ENCODE measurements at regions not wholly inside any gene's neighbourhood (a gene's known extent, or its start where the extent isn't known, plus 50 kb on each side); places are given as distances from the start of the nearest gene placed in this dataset.

DNA sequence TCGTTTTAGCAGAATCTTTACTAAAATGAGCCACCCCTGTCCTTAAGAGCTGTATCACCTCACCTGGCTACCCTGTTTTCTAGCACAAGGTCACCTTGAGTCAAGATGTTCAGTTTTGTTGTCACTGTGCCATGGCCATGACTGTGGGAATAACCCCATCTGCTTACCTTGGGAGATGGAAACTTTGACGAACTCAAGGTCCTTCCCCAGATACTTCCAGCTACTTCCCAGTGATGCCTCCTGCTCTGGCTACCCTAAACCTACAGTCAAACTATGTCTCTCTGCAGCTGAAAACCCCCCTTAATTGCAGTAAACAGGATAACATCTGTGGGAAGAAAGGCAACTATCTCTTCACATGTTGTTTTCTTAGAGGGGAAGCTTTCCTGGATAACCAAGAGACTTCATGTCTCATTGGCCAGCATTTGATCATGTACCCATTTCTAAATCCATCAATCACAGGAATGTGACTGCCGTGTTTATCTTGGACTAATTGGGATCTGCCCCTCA lies 89.5 kb upstream of the C1orf21 start:
- no peak for DNase-seq

DNA sequence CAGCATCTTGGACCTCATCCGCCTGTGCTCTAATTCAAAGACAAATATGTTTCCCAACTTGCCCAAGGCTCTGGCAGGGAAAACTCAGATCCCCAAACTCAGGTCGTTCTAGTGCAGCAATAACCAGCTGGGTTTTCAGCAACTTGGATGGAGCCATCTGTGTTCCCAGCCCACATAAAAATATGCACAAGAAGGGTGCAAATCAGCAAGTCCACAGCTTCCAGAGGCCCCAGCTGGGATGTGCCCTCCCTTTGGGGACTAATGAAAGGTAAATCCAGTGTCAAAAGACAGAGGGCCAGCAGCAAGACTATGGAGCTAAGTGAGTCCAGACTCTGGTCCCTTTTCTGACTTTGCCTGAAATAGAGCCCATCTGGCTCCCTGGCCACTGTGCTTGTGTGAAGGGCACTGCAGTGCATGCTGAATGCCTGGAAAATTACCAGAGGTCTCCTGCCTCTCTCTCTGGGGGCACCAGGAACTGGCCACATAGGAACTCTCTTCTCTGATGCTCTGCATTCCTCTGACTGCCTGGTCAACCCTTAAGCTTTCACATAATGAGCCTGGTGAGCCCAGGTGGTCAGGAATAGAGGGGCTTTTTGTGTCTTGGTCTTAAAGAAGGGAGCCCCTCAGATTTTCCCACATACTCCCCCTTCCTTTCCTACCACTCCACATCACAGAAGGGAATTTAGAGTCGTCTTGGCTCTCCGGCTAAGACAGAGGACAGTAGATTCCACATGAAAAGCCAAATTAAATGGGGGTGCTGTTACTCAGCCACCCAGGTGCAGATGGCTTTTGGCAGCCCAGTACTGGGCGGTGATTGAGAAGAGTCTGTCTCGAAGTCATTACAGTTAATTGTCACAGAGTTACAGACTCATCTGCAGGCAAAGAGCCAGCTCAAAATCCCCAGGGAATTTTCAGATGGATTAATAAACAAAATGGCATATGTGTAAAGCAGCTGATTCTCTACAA lies 88.1 kb upstream of the C1orf21 start:
- intact Hi-C loops (cut with DNase I): no loop called here

More for the DNA sequence above, 89.5 kb upstream of the C1orf21 start:
- intact Hi-C loops (cut with DNase I): no loop called here

DNA sequence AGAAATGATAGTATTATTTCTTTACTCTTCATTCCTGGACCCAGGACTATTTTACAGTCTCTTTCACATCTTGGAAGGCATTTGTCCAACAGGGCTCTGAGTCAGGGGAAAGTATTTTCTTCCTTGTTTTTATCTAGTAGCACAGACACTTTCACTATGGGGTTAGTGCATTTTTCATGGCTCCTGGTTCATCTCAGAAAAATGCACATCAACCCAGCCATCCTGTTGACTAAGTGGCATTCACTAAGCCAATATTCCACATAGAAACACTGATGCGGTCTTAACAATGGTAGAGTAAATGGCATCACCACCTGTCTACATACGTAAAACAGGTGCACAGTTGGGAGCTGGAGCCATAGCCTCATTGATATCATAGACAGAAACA lies 87.4 kb upstream of the C1orf21 start:
- DNase-seq: no peak
- intact Hi-C loops (cut with DNase I): no loop called here

More for the DNA sequence above, 88.1 kb upstream of the C1orf21 start:
- peak in 13 of 42 donors; percentile 2 to 31 (median 22) for DNase-seq

GRCh38 chr1:184299796-184300195 lies 87.0 kb upstream of the C1orf21 start:
- intact Hi-C loops (cut with DNase I): no loop called here

DNA sequence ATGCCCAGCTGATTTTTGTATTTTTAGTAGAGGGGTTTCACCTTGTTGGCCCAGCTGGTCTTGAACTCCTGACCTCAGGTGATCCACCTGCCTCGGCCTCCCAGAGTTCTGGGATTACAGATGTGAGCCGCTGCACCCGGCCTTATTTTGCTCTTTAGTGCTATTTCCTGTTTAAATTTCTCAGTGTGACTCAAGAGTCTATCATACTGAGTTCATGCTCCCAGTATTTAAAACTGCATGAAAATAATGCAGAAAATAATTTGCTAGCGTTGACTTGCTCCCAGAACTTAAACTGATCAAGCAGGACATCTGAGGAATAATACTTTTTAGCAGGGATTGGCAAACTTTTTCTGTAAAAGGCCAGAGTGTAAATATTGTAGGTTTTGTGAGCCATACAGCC lies 86.4 kb upstream of the C1orf21 start:
- intact Hi-C loops (cut with DNase I): no loop called here
- no peak for DNase-seq

More at GRCh38 chr1:184299796-184300195, 87.0 kb upstream of the C1orf21 start:
- DNase-seq: no peak

DNA sequence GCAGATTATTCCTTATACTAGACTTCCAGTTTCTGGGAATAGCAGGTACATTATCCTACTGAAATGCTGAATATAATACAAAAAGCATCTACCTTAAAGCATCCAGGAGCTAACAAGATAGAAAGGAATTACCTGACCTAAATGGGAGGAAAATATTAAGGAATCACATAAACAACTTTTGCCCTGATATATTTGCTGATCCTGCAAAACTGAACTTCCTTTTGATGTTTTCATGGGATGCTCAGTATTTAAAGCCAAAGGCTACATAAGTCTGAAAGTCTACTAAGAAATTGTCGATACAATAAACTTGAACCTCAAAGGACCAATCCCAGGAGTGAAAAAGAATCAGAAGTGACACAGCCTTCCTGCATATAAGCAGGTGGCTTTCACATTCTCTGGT lies 85.6 kb upstream of the C1orf21 start:
- DNase-seq: no peak
- intact Hi-C loops (cut with DNase I): no loop called here

GRCh38 chr1:184302346-184302745 lies 84.5 kb upstream of the C1orf21 start:
- DNase-seq: no peak
- intact Hi-C loops (cut with DNase I): no loop called here

- no peak for DNase-seq
Measured at GRCh38 chr1:184310157-184310819, 76.5 kb upstream of the C1orf21 start.

DNA sequence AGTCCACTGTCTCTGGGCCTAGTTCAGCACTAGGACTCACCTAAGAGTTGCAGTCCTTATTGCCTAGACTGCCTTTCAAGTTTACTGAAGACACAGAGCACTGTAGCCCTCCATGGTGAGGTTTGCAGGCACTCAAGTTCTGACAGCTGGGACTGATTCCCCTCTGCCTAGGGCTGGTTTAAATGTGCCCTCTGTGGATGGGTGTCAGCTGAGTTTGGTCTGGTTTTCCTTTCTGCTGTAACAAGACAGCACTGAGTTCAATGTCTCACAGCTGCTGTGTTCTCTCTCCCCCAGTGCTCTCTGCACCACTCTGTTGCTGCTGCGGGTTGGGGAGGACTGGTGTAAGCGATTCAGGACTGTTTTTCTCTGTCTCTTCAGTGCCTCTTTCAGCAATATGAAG lies 75.2 kb upstream of the C1orf21 start:
- DNase-seq: no peak
- intact Hi-C loops (cut with DNase I): no loop called here

More at GRCh38 chr1:184310157-184310819, 76.5 kb upstream of the C1orf21 start:
- intact Hi-C loops (cut with DNase I): no loop called here

- intact Hi-C loops (cut with DNase I): no loop called here
- DNase-seq: no peak
Measured at GRCh38 chr1:184315254-184315653, 71.6 kb upstream of the C1orf21 start.

GRCh38 chr1:184319879-184320278 lies 67.0 kb upstream of the C1orf21 start:
- no peak for DNase-seq
- intact Hi-C loops (cut with DNase I): no loop called here

DNA sequence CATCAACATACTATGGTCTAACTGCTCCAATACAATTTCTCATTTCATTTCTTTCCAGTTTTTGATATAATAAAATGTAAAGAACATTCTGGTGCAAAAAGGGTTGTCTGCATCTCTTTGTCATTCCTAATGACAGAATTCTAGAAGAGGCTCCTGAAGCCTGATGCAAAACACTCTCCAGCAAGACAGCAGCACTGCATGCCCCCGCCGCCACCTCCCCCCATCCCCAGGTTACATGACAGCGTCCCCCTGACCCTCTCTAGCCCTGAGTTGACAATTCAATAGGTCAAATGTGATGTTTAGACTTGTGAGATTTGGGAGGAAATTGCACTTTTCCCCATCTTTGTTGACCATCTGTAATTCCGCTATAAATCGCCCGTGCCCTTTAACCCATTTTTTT lies 64.6 kb upstream of the C1orf21 start:
- intact Hi-C loops (cut with DNase I): no loop called here

DNA sequence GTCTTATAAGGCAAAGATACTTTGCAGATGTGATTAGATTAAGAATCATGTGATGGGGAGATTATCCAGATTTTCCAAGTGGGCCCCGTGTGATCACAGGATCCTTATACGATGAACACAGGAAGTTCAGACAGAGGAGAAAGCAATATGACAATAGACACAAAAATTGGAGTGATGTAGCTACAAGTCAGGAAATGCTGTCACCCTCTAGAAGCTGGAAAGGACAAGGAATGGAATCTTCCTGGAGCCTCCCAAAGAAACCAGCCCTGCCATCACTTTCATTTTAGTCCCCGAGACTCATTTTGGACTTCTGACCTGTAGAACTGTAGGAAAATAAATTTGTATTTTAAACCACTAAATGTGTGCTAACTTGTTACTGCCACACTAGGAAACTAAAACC lies 61.9 kb upstream of the C1orf21 start:
- intact Hi-C loops (cut with DNase I): no loop called here
- no peak for DNase-seq

More for the DNA sequence above, 64.6 kb upstream of the C1orf21 start:
- DNase-seq: no peak

- intact Hi-C loops (cut with DNase I): no loop called here
- no peak for DNase-seq
Measured at GRCh38 chr1:184326278-184326677, 60.6 kb upstream of the C1orf21 start.

DNA sequence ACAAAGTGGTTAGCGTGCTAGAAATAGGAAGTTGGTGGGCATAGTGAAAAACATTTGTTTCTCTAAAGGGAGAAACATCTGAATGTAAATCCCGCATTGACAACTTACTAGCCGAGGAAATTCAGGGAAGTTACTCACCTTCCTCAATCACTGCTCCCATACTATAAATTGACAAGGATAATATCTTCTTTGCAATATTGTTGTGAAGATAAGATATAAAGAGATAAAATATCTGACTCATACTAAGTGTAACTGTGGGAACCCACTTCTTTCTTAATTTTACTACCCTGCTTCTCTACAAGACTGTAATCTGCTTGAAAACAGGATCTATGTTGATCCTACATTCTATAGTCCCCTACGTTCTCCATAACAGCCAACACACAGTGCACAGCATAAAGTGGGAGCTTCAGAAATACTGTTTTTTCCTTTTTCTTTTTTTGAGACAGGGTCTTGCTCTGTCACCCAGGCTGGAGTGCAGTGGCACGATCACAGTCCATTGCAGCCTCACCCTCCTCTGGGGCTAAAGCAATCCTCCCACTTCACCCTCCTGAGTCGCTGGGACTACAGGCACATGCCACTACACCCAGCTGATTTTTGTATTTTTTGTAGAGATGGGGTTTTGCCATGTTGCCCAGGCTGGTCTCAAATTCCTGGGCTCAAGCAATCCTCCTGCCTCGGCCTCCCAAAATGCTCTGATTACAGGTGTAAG lies 57.4 kb upstream of the C1orf21 start:
- intact Hi-C loops (cut with DNase I): no loop called here
- DNase-seq: no peak

- DNase-seq: no peak
- intact Hi-C loops (cut with DNase I): no loop called here
Measured at GRCh38 chr1:184329962-184330868, 56.6 kb upstream of the C1orf21 start.

DNA sequence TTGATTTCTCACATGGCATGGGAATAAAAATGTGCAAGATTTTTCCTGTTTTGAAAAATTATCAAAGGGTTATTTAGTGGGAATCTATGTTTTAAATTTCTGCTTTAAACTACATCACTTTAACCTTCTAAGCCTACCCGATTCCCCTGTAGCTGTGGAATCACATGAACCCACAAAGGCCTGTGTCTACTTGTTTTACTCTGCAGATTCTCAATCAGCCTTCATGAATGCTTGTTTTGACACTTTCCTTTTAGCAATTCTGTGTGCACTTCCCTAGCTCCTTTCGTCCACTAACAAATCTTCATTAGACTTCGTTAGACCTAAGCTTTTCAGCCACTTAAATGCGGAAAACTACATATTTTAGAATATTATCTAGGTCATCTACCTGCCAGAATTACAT lies 56.0 kb upstream of the C1orf21 start:
- DNase-seq: no peak
- intact Hi-C loops (cut with DNase I): no loop called here
